Loucy (cell line): ENCODE measurements at regions not wholly inside any gene's neighbourhood (a gene's known extent, or its start where the extent isn't known, plus 50 kb on each side); places are given as distances from the start of the nearest gene placed in this dataset.
"Not testable (repeated sequence)": the region's sequence is repeated elsewhere in the genome, so short reads cannot be mapped to it uniquely, and the experiment has no call there.

Experiments
- H2AFZ ChIP-seq: fragments of 200-600 bp; sonication (generic); 2 replicates; pipeline ENCODE4 v1.6.0; 2016; ENCODE audit warnings: antibody characterized with exemption, mild to moderate bottlenecking, low read length, moderate library complexity
- H3F3A ChIP-seq: fragments of 200-600 bp; 2 replicates; pipeline ENCODE4 v1.6.0; 2016; ENCODE audit warnings: antibody characterized with exemption, low read depth, mild to moderate bottlenecking
- H3K27me3 ChIP-seq: fragments of 200-600 bp; sonication (generic); 2 replicates; pipeline ENCODE4 v1.6.1; 2014; ENCODE audit warnings: low read length, mild to moderate bottlenecking; ENCODE audit not compliant: insufficient read depth, poor library complexity, severe bottlenecking
- H3K36me3 ChIP-seq: fragments of 200-600 bp; sonication (generic); 2 replicates; pipeline ENCODE4 v1.6.1; 2016; ENCODE audit warnings: low read length; ENCODE audit not compliant: insufficient read depth
- H3K4me1 ChIP-seq: fragments of 200-600 bp; sonication (generic); 2 replicates; pipeline ENCODE4 v1.5.1; 2014; ENCODE audit warnings: low read length, mild to moderate bottlenecking; ENCODE audit not compliant: insufficient read depth, poor library complexity, severe bottlenecking
- H3K4me2 ChIP-seq: fragments of 200-600 bp; sonication (generic); 2 replicates; pipeline ENCODE4 v1.6.0; 2014; ENCODE audit warnings: antibody characterized with exemption, low read length, low read depth, mild to moderate bottlenecking; ENCODE audit not compliant: poor library complexity, severe bottlenecking
- H3K4me3 ChIP-seq: fragments of 200-600 bp; sonication (generic); 2 replicates; pipeline ENCODE4 v1.5.1; 2014; ENCODE audit warnings: low read length, mild to moderate bottlenecking, mixed read lengths; ENCODE audit not compliant: poor library complexity, severe bottlenecking
- H3K79me2 ChIP-seq: fragments of 200-600 bp; sonication (generic); 2 replicates; pipeline ENCODE4 v1.6.1; 2014; ENCODE audit warnings: low read length; ENCODE audit not compliant: insufficient read depth
- H3K9ac ChIP-seq: fragments of 200-600 bp; sonication (generic); 2 replicates; pipeline ENCODE4 v1.6.0; 2014; ENCODE audit warnings: mild to moderate bottlenecking, low read depth, low read length, moderate library complexity; ENCODE audit not compliant: poor library complexity, severe bottlenecking
- H3K9me2 ChIP-seq: fragments of 200-600 bp; sonication (generic); replicated peaks from 2 replicates; pipeline ENCODE4 v1.6.1; 2016; ENCODE audit warnings: low read depth, low read length, mixed read lengths
- H3K9me3 ChIP-seq: fragments of 200-600 bp; sonication (generic); 2 replicates; pipeline ENCODE4 v1.6.1; 2014; ENCODE audit warnings: mild to moderate bottlenecking, antibody characterized with exemption, low read length, low read depth; ENCODE audit not compliant: insufficient read depth
- H4K20me1 ChIP-seq: fragments of 200-600 bp; sonication (generic); 2 replicates; pipeline ENCODE4 v1.6.0; 2014; ENCODE audit warnings: antibody characterized with exemption, low read length, mild to moderate bottlenecking; ENCODE audit not compliant: insufficient read depth, poor library complexity, severe bottlenecking
- EZH2phosphoT487 ChIP-seq: fragments of 200-600 bp; IDR thresholded peaks from 2 replicates; pipeline ENCODE4 v1.6.1; 2018; ENCODE audit warnings: antibody characterized with exemption, mild to moderate bottlenecking, moderate library complexity, borderline replicate concordance
- TF ChIP-seq, protein P1 (sequence below): fragments of 200-600 bp; sonication (generic); conservative IDR thresholded peaks from 2 replicates; pipeline ENCODE4 v1.5.1; 2014; ENCODE audit warnings: mild to moderate bottlenecking, antibody characterized with exemption, low read length

- Histone ChIP-seq H3K9me3 (no peaks in the 10 kb centered on the region), H2AFZ (no peak overlapping the region), H3K4me2 (no peak overlapping the region), H4K20me1 (no peaks in the 10 kb centered on the region), H3K4me3 (no peak overlapping the region), H3K9ac (no peak overlapping the region), H3F3A (no peaks in the 10 kb centered on the region), H3K27me3 (no peaks in the 10 kb centered on the region), H3K79me2 (no peaks in the 10 kb centered on the region), H3K4me1 (no peaks in the 10 kb centered on the region), H3K36me3 (no peaks in the 10 kb centered on the region), H3K9me2 (no peaks in the 10 kb centered on the region)
- TF ChIP-seq EZH2phosphoT487 = no peak
- TF ChIP-seq, protein P1, sequence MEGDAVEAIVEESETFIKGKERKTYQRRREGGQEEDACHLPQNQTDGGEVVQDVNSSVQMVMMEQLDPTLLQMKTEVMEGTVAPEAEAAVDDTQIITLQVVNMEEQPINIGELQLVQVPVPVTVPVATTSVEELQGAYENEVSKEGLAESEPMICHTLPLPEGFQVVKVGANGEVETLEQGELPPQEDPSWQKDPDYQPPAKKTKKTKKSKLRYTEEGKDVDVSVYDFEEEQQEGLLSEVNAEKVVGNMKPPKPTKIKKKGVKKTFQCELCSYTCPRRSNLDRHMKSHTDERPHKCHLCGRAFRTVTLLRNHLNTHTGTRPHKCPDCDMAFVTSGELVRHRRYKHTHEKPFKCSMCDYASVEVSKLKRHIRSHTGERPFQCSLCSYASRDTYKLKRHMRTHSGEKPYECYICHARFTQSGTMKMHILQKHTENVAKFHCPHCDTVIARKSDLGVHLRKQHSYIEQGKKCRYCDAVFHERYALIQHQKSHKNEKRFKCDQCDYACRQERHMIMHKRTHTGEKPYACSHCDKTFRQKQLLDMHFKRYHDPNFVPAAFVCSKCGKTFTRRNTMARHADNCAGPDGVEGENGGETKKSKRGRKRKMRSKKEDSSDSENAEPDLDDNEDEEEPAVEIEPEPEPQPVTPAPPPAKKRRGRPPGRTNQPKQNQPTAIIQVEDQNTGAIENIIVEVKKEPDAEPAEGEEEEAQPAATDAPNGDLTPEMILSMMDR = no peak
Measured at GRCh38 chr3:70614111-70614510, 301.7 kb upstream of the MDFIC2 start.

DNA sequence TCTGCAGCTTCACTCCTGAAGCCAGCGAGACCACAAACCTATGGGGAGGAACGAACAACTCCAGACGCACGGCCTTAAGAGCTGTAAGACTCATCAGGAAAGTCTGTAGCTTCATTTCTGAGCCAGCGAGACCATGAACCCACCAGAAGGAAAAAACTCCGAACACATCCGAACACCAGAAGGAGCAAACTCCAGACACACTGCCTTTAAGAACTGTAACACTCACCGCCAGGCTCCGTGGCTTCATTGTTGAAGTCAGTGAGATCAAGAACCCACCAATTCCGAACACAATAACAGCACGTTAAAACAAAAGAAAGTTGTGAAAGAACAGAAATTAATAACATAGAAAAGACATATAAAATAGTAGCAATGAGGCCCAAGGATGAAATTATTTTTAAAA lies 300.5 kb upstream of the MDFIC2 start:
- Histone ChIP-seq H3K36me3 (no peaks in the 10 kb centered on the region), H3K27me3 (no peaks in the 10 kb centered on the region), H3K9me2 (no peaks in the 10 kb centered on the region), H4K20me1 (no peaks in the 10 kb centered on the region), H3K9ac (no peak overlapping the region), H3K79me2 (no peaks in the 10 kb centered on the region), H2AFZ (no peak overlapping the region), H3K4me3 (no peak overlapping the region), H3K4me2 (no peak overlapping the region), H3K4me1 (no peaks in the 10 kb centered on the region), H3F3A (no peaks in the 10 kb centered on the region), H3K9me3 (no peaks in the 10 kb centered on the region)
- TF ChIP-seq EZH2phosphoT487 = no peak
- TF ChIP-seq, protein P1 = no peak

DNA sequence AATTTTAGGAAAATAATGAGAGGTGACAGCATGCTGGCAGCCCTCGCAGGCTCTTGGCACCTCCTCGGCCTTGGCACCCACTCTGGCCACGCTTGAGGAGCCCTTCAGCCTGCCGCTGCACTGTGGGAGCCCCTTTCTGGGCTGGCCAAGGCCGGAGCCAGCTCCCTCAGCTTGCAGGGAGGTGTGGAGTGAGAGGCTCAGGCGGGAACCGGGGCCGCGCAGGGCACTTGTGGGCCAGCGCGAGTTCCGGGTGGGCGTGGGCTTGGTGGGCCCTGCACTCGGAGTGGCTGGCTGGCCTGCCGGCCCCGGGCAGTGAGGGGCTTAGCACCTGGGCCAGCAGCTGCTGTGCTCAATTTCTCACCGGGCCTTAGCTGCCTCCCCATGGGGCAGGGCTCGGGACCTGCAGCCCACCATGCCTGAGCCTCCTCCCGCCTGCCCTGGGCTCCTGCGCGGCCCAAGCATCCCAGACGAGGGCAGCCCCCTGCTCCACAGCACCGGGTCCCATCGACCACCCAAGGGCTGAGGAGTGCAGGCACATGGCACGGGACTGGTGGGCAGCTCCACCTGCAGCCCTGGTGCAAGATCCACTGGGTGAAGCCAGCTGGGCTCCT lies 299.3 kb upstream of the MDFIC2 start:
- H4K20me1 ChIP-seq, H3K9me3 ChIP-seq, H3K79me2 ChIP-seq, H3K36me3 ChIP-seq, H3K4me3 ChIP-seq, H2AFZ ChIP-seq, H3K4me2 ChIP-seq, H3F3A ChIP-seq, H3K27me3 ChIP-seq, H3K9ac ChIP-seq, H3K9me2 ChIP-seq, H3K4me1 ChIP-seq: not testable (repeated sequence)

- no peaks in the 10 kb centered on the region for H3K9me2 ChIP-seq
- H3K9ac ChIP-seq = no peak overlapping the region
Measured at GRCh38 chr3:70608434-70608833, 296.0 kb upstream of the MDFIC2 start.

More at GRCh38 chr3:70608434-70608833, 296.0 kb upstream of the MDFIC2 start:
- no peak overlapping the region for H3K4me2 ChIP-seq
- no peaks in the 10 kb centered on the region for H3K9me3 ChIP-seq
- no peaks in the 10 kb centered on the region for H3F3A ChIP-seq
- H3K79me2 ChIP-seq = no peaks in the 10 kb centered on the region
- H3K36me3 ChIP-seq = no peaks in the 10 kb centered on the region
- no peak for TF ChIP-seq EZH2phosphoT487
- TF ChIP-seq, protein P1 = no peak
- H3K4me1 ChIP-seq = no peaks in the 10 kb centered on the region
- no peaks in the 10 kb centered on the region for H4K20me1 ChIP-seq
- H3K27me3 ChIP-seq = no peaks in the 10 kb centered on the region
- no peak overlapping the region for H2AFZ ChIP-seq
- no peak overlapping the region for H3K4me3 ChIP-seq
